Caco-2 (cell line): ENCODE measurements at regions not wholly inside any gene's neighbourhood (a gene's known extent, or its start where the extent isn't known, plus 50 kb on each side); places are given as distances from the start of the nearest gene placed in this dataset.
A peak's percentile ranks its signal among the peaks of the same experiment; 100 is the strongest.

Experiments used
- BruUV-seq: library from RNA; stranded (reverse); fragments of 400-500 nt; replicated peaks from 2 replicates; lab custom pipeline; 2021; lab: Mats Ljungman, UMichigan
- CTCF ChIA-PET: fragments of 300-600 bp; sonication (Branson Sonifier 250); formaldehyde crosslinking; loops from one replicate; lab custom pipeline; 2022; ENCODE audit warnings: antibody characterized with exemption; lab: Charles Lee
- POLR2A ChIA-PET: fragments of 300-600 bp; sonication (Branson Sonifier 250); formaldehyde crosslinking; loops from one replicate; lab custom pipeline; 2022; ENCODE audit warnings: antibody characterized with exemption; lab: Charles Lee
- DNase-seq, 2 experiments: peaks; one replicate each; pipeline versions ENCODE4 v3.0.0 to v3.0.0-alpha.2; 2020 to 2022
- H3K27me3 ChIP-seq: replicated peaks from 2 replicates; pipeline ENCODE4 v1.6.0; 2011; ENCODE audit warnings: low read length; ENCODE audit not compliant: control insufficient read depth, insufficient read depth
- H3K36me3 ChIP-seq: 2 replicates; pipeline ENCODE4 v1.5.1; 2011; ENCODE audit warnings: low read length; ENCODE audit not compliant: control insufficient read depth, insufficient read depth
- H3K4me1 ChIP-seq: fragments of 250-450 bp; sonication (Bioruptor Pico); 2 replicates; pipeline ENCODE4 v1.5.1; 2020; ENCODE audit warnings: mild to moderate bottlenecking
- H3K4me3 ChIP-seq: 2 replicates; pipeline ENCODE4 v1.5.1; 2011; ENCODE audit warnings: low read depth, mild to moderate bottlenecking, control low read depth, low read length
- H3K9me3 ChIP-seq: fragments of 250-450 bp; sonication (Bioruptor Pico); 2 replicates; pipeline ENCODE4 v1.5.1; 2020; ENCODE audit warnings: mild to moderate bottlenecking, moderate library complexity
- H3K27ac Mint-ChIP-seq: one replicate; pipeline ENCODE4 v1.8.0; 2022; ENCODE audit warnings: mixed read lengths; ENCODE audit not compliant: unreplicated experiment
- H3K27me3 Mint-ChIP-seq: one replicate; pipeline ENCODE4 v1.8.0; 2022; ENCODE audit warnings: mixed read lengths; ENCODE audit not compliant: insufficient read depth, unreplicated experiment
- H3K36me3 Mint-ChIP-seq: one replicate; pipeline ENCODE4 v1.8.0; 2022; ENCODE audit warnings: mild to moderate bottlenecking, mixed read lengths; ENCODE audit not compliant: insufficient read depth, unreplicated experiment
- H3K4me1 Mint-ChIP-seq: one replicate; pipeline ENCODE4 v1.8.0; 2022; ENCODE audit warnings: low read depth, mixed read lengths; ENCODE audit not compliant: unreplicated experiment
- H3K4me3 Mint-ChIP-seq: one replicate; pipeline ENCODE4 v1.8.0; 2022; ENCODE audit warnings: mild to moderate bottlenecking, moderate library complexity, mixed read lengths; ENCODE audit not compliant: unreplicated experiment
- H3K9me3 Mint-ChIP-seq: one replicate; pipeline ENCODE4 v1.8.0; 2022; ENCODE audit warnings: mixed read lengths; ENCODE audit not compliant: unreplicated experiment
- CTCF ChIP-seq, 2 experiments: fragments of 200-600 bp in 1 of 2; IDR thresholded peaks; 1 replicate in 1 of 2; 2 replicates in 1 of 2; pipeline versions ENCODE4 v1.5.1 to v1.8.0; 2011 to 2022; ENCODE audit warnings: antibody characterized with exemption in 1 of 2, control low read depth in 1 of 2, inconsistent platforms in 1 of 2, low read depth in 1 of 2, low read length in 1 of 2, mild to moderate bottlenecking in 1 of 2, moderate library complexity in 1 of 2; ENCODE audit not compliant: insufficient read depth in 1 of 2, severe bottlenecking in 1 of 2, unreplicated experiment in 1 of 2
- intact Hi-C: fragments of 100-400 bp; cut with micrococcal nuclease; formaldehyde crosslinking; loops from one replicate; pipeline ENCODE4 v1.10.0; 2022; ENCODE audit not compliant: unreplicated experiment

- peak overlapping the region; percentile 63 for H3K27ac Mint-ChIP-seq
- Histone ChIP-seq H3K4me3 (no peak overlapping the region), H3K27me3 (no peaks in the 10 kb centered on the region), H3K4me1 (peaks cover 55% of the 10 kb centered on the region), H3K9me3 (peaks cover 7% of the 10 kb centered on the region; the same call in 1 of the 2 replicates), H3K36me3 (no peaks in the 10 kb centered on the region)
- no peak for TF ChIP-seq CTCF (IDR thresholded peaks at IDR 0.05; ENCODE audit: insufficient read depth in 1 of 2, low read depth in 1 of 2, low read length in 1 of 2, severe bottlenecking in 1 of 2, unreplicated experiment in 1 of 2)
- H3K36me3 Mint-ChIP-seq = peaks cover 13% of the 10 kb centered on the region
- no peak for DNase-seq
- no TSS peak for BruUV-seq
- ChIA-PET POLR2A (no interaction called here), CTCF (no interaction called here)
- H3K4me1 Mint-ChIP-seq = peaks cover 29% of the 10 kb centered on the region
- peaks cover 15% of the 10 kb centered on the region for H3K9me3 Mint-ChIP-seq
- intact Hi-C loops = loop anchor here (1.0 to 2.0 kb wide), 8 partner anchors 10 to 561 kb away; partner anchors contain the start of gene COL5A2
- peak overlapping the region; percentile 53 for H3K4me3 Mint-ChIP-seq
- no peaks in the 10 kb centered on the region for H3K27me3 Mint-ChIP-seq
Measured at GRCh38 chr2:189379731-189380261, 61.5 kb upstream of the WDR75 start.

- POLR2A ChIA-PET = no interaction called here
- peaks cover 15% of the 10 kb centered on the region for H3K9me3 Mint-ChIP-seq
- H3K4me3 Mint-ChIP-seq = no peak overlapping the region
- TF ChIP-seq CTCF (IDR thresholded peaks at IDR 0.05; ENCODE audit: insufficient read depth in 1 of 2, low read depth in 1 of 2, low read length in 1 of 2, severe bottlenecking in 1 of 2, unreplicated experiment in 1 of 2) = no peak
- BruUV-seq = no TSS peak
- intact Hi-C loops = no loop called here
- Histone ChIP-seq H3K4me3 (no peak overlapping the region), H3K4me1 (peaks cover 36% of the 10 kb centered on the region), H3K36me3 (no peaks in the 10 kb centered on the region), H3K27me3 (no peaks in the 10 kb centered on the region), H3K9me3 (peaks cover 7% of the 10 kb centered on the region; the same call in 1 of the 2 replicates)
- H3K36me3 Mint-ChIP-seq = peaks cover 13% of the 10 kb centered on the region
- no peaks in the 10 kb centered on the region for H3K27me3 Mint-ChIP-seq
- no peak overlapping the region for H3K27ac Mint-ChIP-seq
- DNase-seq = no peak
- CTCF ChIA-PET = no interaction called here
- H3K4me1 Mint-ChIP-seq = peaks cover 13% of the 10 kb centered on the region
Measured at GRCh38 chr2:189382668-189383067, 58.6 kb upstream of the WDR75 start.

DNA sequence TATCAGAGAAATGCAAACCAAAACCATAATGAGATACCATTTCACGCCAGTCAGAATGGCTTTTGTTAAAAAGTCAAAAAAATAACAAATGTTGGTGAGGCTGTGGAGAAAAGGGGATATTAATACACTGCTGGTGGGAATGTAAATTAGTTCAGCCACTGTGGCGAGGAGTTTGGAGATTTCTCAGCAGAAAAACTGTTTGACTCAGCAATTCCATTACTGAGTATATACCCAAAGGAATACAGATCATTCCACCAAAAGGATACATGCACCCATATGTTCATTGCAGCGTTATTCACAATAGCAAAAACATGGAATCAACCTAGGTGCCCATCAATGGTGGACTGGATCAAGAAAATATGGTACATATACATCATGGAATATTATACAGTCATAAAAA is 54.5 kb upstream of the WDR75 start:
- H3K4me3 Mint-ChIP-seq = no peak overlapping the region
- TF ChIP-seq CTCF (IDR thresholded peaks at IDR 0.05; ENCODE audit: insufficient read depth in 1 of 2, low read depth in 1 of 2, low read length in 1 of 2, severe bottlenecking in 1 of 2, unreplicated experiment in 1 of 2) = no peak
- DNase-seq = no peak
- no TSS peak for BruUV-seq
- Histone ChIP-seq H3K36me3 (no peaks in the 10 kb centered on the region), H3K4me3 (no peak overlapping the region), H3K4me1 (no peaks in the 10 kb centered on the region), H3K9me3 (peaks cover 7% of the 10 kb centered on the region; the same call in 1 of the 2 replicates), H3K27me3 (no peaks in the 10 kb centered on the region)
- peaks cover 15% of the 10 kb centered on the region for H3K9me3 Mint-ChIP-seq
- intact Hi-C loops = no loop called here
- H3K4me1 Mint-ChIP-seq = no peaks in the 10 kb centered on the region
- H3K27me3 Mint-ChIP-seq = no peaks in the 10 kb centered on the region
- no peak overlapping the region for H3K27ac Mint-ChIP-seq
- CTCF ChIA-PET = no interaction called here
- peaks cover 6% of the 10 kb centered on the region for H3K36me3 Mint-ChIP-seq
- POLR2A ChIA-PET = no interaction called here
